Fibroblast of skin of left quadriceps (primary cell): ENCODE measurements at regions not wholly inside any gene's neighbourhood (a gene's known extent, or its start where the extent isn't known, plus 50 kb on each side); places are given as distances from the start of the nearest gene placed in this dataset.
A peak's percentile ranks its signal among the peaks of the same experiment; 100 is the strongest.

Experiments
- DNase-seq, 2 experiments: peaks; one replicate each; pipeline ENCODE4 v3.0.0-alpha.2; 2013; ENCODE audit warnings: low read depth in 2 of 2

- DNase-seq: peak; percentile 78 to 81
Observed at GRCh38 chr5:125326150-125326510, 579.7 kb upstream of the ZNF608 start.

GRCh38 chr5:125327676-125328075, 581.2 kb upstream of the ZNF608 start:
- DNase-seq: no peak

GRCh38 chr5:125331987-125332598, 585.7 kb upstream of the ZNF608 start:
- DNase-seq: no peak

GRCh38 chr5:125333416-125333815, 587.0 kb upstream of the ZNF608 start:
- no peak for DNase-seq

- no peak for DNase-seq
Observed at GRCh38 chr5:125336401-125336800, 590.0 kb upstream of the ZNF608 start.

GRCh38 chr5:125337294-125337693, 590.9 kb upstream of the ZNF608 start:
- no peak for DNase-seq

- no peak for DNase-seq
Observed at GRCh38 chr5:125338440-125339174, 592.2 kb upstream of the ZNF608 start.

GRCh38 chr5:125341436-125341835, 595.0 kb upstream of the ZNF608 start:
- no peak for DNase-seq

GRCh38 chr5:125343015-125343414, 596.6 kb upstream of the ZNF608 start:
- DNase-seq: peak; percentile 77

- no peak for DNase-seq
Observed at GRCh38 chr5:125346316-125346715, 599.9 kb upstream of the ZNF608 start.

- no peak for DNase-seq
Observed at GRCh38 chr5:125348221-125348692, 601.8 kb upstream of the ZNF608 start.

GRCh38 chr5:125348936-125349831, 602.7 kb upstream of the ZNF608 start:
- DNase-seq: no peak

- no peak for DNase-seq
Observed at GRCh38 chr5:125357660-125358059, 611.2 kb upstream of the ZNF608 start.

- no peak for DNase-seq
Observed at GRCh38 chr5:125365747-125366146, 619.3 kb upstream of the ZNF608 start.

- DNase-seq: no peak
Observed at GRCh38 chr5:125367702-125368101, 621.3 kb upstream of the ZNF608 start.

GRCh38 chr5:125370461-125371205, 624.2 kb upstream of the ZNF608 start:
- DNase-seq: no peak

- peak; percentile 52 to 59 for DNase-seq
Observed at GRCh38 chr5:125372694-125373631, 626.5 kb upstream of the ZNF608 start.

GRCh38 chr5:125375143-125375542, 628.7 kb upstream of the ZNF608 start:
- DNase-seq: no peak

- peak; percentile 10 to 20 for DNase-seq
Observed at GRCh38 chr5:125376059-125376641, 629.7 kb upstream of the ZNF608 start.

GRCh38 chr5:125377141-125377540, 630.7 kb upstream of the ZNF608 start:
- DNase-seq: no peak
